ENCODE measurements at regions not wholly inside any gene's neighbourhood (a gene's known extent, or its start where the extent isn't known, plus 50 kb on each side); places are given as distances from the start of the nearest gene placed in this dataset.

DNA sequence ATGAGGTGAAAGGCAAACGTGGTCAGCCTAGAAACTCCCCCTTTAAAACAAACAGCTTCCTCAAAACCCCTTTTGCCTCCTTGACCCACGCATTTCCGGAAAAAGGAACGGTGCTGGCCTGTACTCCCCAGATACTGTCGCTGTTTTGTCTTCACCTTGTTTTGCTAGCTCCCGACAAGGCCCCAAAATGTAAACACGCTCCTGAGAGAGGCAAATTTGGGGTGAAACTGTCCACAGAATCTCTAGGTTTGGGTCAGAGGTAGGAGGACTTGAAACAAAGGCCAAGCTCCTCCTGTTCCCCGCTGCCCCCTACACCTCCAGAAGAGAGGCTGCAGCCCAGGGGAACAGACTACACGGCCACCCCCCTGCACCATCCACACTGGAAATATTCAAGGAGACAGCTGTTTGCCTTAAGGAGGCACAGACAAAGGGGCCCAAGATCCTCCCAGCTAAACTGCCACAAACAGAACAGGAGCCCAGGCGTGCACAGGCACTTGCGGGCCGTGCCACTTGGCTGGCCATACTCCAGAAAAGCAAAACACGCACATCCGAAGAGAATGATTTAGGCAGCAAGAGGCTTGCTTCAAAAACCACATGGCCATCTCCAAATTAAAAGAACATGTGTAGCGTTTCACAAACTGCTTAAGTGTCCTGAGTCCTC lies 160.5 kb upstream of the GRK3 start:
- TF ChIP-seq JUND (IDR thresholded peaks at IDR 0.05) (no peak), EGR1 (IDR thresholded peaks at IDR 0.05; ENCODE audit: low read depth in 2 of 2) (no peak), TAF1 (conservative IDR thresholded peaks at IDR 0.05) (no peak), FOXA1 (IDR thresholded peaks at IDR 0.05) (no peak), RAD21 (IDR thresholded peaks at IDR 0.05) (peak in 1 of 2 donors; percentile 7), YY1 (IDR thresholded peaks at IDR 0.05) (no peak), SP1 (IDR thresholded peaks at IDR 0.05) (no peak), GABPA (IDR thresholded peaks at IDR 0.05 in 1 of 2, conservative IDR thresholded peaks at IDR 0.05 in 1 of 2) (no peak), ZBTB33 (IDR thresholded peaks at IDR 0.05) (no peak), HNF4G (IDR thresholded peaks at IDR 0.05) (no peak)
- TF ChIP-seq, protein P1, sequence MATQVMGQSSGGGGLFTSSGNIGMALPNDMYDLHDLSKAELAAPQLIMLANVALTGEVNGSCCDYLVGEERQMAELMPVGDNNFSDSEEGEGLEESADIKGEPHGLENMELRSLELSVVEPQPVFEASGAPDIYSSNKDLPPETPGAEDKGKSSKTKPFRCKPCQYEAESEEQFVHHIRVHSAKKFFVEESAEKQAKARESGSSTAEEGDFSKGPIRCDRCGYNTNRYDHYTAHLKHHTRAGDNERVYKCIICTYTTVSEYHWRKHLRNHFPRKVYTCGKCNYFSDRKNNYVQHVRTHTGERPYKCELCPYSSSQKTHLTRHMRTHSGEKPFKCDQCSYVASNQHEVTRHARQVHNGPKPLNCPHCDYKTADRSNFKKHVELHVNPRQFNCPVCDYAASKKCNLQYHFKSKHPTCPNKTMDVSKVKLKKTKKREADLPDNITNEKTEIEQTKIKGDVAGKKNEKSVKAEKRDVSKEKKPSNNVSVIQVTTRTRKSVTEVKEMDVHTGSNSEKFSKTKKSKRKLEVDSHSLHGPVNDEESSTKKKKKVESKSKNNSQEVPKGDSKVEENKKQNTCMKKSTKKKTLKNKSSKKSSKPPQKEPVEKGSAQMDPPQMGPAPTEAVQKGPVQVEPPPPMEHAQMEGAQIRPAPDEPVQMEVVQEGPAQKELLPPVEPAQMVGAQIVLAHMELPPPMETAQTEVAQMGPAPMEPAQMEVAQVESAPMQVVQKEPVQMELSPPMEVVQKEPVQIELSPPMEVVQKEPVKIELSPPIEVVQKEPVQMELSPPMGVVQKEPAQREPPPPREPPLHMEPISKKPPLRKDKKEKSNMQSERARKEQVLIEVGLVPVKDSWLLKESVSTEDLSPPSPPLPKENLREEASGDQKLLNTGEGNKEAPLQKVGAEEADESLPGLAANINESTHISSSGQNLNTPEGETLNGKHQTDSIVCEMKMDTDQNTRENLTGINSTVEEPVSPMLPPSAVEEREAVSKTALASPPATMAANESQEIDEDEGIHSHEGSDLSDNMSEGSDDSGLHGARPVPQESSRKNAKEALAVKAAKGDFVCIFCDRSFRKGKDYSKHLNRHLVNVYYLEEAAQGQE (IDR thresholded peaks at IDR 0.05): no peak
- TF ChIP-seq, protein P2, sequence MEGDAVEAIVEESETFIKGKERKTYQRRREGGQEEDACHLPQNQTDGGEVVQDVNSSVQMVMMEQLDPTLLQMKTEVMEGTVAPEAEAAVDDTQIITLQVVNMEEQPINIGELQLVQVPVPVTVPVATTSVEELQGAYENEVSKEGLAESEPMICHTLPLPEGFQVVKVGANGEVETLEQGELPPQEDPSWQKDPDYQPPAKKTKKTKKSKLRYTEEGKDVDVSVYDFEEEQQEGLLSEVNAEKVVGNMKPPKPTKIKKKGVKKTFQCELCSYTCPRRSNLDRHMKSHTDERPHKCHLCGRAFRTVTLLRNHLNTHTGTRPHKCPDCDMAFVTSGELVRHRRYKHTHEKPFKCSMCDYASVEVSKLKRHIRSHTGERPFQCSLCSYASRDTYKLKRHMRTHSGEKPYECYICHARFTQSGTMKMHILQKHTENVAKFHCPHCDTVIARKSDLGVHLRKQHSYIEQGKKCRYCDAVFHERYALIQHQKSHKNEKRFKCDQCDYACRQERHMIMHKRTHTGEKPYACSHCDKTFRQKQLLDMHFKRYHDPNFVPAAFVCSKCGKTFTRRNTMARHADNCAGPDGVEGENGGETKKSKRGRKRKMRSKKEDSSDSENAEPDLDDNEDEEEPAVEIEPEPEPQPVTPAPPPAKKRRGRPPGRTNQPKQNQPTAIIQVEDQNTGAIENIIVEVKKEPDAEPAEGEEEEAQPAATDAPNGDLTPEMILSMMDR (IDR thresholded peaks at IDR 0.05; ENCODE audit: low read depth, low read length, missing input control): no peak
- TF ChIP-seq, protein P3, sequence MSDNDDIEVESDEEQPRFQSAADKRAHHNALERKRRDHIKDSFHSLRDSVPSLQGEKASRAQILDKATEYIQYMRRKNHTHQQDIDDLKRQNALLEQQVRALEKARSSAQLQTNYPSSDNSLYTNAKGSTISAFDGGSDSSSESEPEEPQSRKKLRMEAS (IDR thresholded peaks at IDR 0.05): no peak
